Ectodermal cell (in vitro differentiated cells): ENCODE measurements at regions not wholly inside any gene's neighbourhood (a gene's known extent, or its start where the extent isn't known, plus 50 kb on each side); places are given as distances from the start of the nearest gene placed in this dataset.

Experiments
- H3K27ac ChIP-seq: 2 replicates; pipeline ENCODE4 v1.7.0; 2013; ENCODE audit warnings: mild to moderate bottlenecking, low read depth, low read length; ENCODE audit not compliant: insufficient read depth, poor library complexity, severe bottlenecking
- H3K27me3 ChIP-seq: 2 replicates; pipeline ENCODE4 v1.7.0; 2013; ENCODE audit warnings: mild to moderate bottlenecking, low read length; ENCODE audit not compliant: insufficient read depth, control insufficient read depth, poor library complexity, severe bottlenecking
- H3K36me3 ChIP-seq: one replicate; pipeline ENCODE4 v1.7.0; 2013; ENCODE audit warnings: low read length; ENCODE audit not compliant: control insufficient read depth, insufficient read depth
- H3K4me1 ChIP-seq: one replicate; pipeline ENCODE4 v1.7.0; 2013; ENCODE audit warnings: low read length; ENCODE audit not compliant: control insufficient read depth, insufficient read depth
- H3K4me3 ChIP-seq: 2 replicates; pipeline ENCODE4 v1.7.0; 2013; ENCODE audit warnings: low read depth, low read length, control low read depth; ENCODE audit not compliant: insufficient read depth
- H3K9me3 ChIP-seq: 2 replicates; pipeline ENCODE4 v1.7.0; 2013; ENCODE audit warnings: mild to moderate bottlenecking, low read length, moderate library complexity; ENCODE audit not compliant: control insufficient read depth
- WGBS, 2 experiments: methylation state at CpG; one replicate each; pipeline ENCODE4 v1.1.7; 2013; ENCODE audit warnings: missing lambda C conversion rate in 2 of 2; 5-methylcytosine and 5-hydroxymethylcytosine counted together

- H3K4me3 ChIP-seq: no peak overlapping the region
- 82 to 94% methylated on average over 5 to 6 of the region's 6 CpGs for WGBS, 2 experiments
- no peaks in the 10 kb centered on the region for H3K36me3 ChIP-seq
- H3K27me3 ChIP-seq: no peaks in the 10 kb centered on the region
- no peaks in the 10 kb centered on the region for H3K4me1 ChIP-seq
- H3K9me3 ChIP-seq: no peaks in the 10 kb centered on the region
- H3K27ac ChIP-seq: no peak overlapping the region
These were observed 759.6 kb upstream of the TMEM132C start for GRCh38 chr12:127507341-127507740.

GRCh38 chr12:127509066-127509778, 757.7 kb upstream of the TMEM132C start:
- WGBS, 2 experiments: 94 to 96% methylated on average over 6 of the region's 6 CpGs
- H3K27ac ChIP-seq: no peak overlapping the region
- H3K36me3 ChIP-seq: no peaks in the 10 kb centered on the region
- no peaks in the 10 kb centered on the region for H3K4me1 ChIP-seq
- H3K9me3 ChIP-seq: no peaks in the 10 kb centered on the region
- H3K4me3 ChIP-seq: no peak overlapping the region
- H3K27me3 ChIP-seq: no peaks in the 10 kb centered on the region

- no peaks in the 10 kb centered on the region for H3K36me3 ChIP-seq
- no peaks in the 10 kb centered on the region for H3K4me1 ChIP-seq
- no peaks in the 10 kb centered on the region for H3K27me3 ChIP-seq
- H3K4me3 ChIP-seq: no peak overlapping the region
- no peaks in the 10 kb centered on the region for H3K9me3 ChIP-seq
- H3K27ac ChIP-seq: no peak overlapping the region
- 93 to 100% methylated on average over 1 of the region's 2 CpGs for WGBS, 2 experiments
These were observed 751.0 kb upstream of the TMEM132C start for GRCh38 chr12:127515941-127516340.

GRCh38 chr12:127516467-127516866, 750.5 kb upstream of the TMEM132C start:
- 88 to 100% methylated on average over 1 of the region's 1 CpG for WGBS, 2 experiments
- H3K9me3 ChIP-seq: no peaks in the 10 kb centered on the region
- H3K27me3 ChIP-seq: no peaks in the 10 kb centered on the region
- no peak overlapping the region for H3K4me3 ChIP-seq
- no peaks in the 10 kb centered on the region for H3K36me3 ChIP-seq
- no peaks in the 10 kb centered on the region for H3K4me1 ChIP-seq
- no peak overlapping the region for H3K27ac ChIP-seq

- no peak overlapping the region for H3K4me3 ChIP-seq
- no peaks in the 10 kb centered on the region for H3K36me3 ChIP-seq
- H3K27ac ChIP-seq: no peak overlapping the region
- H3K4me1 ChIP-seq: no peaks in the 10 kb centered on the region
- no peaks in the 10 kb centered on the region for H3K27me3 ChIP-seq
- H3K9me3 ChIP-seq: no peaks in the 10 kb centered on the region
- 88 to 93% methylated on average over 1 to 2 of the region's 2 CpGs for WGBS, 2 experiments
These were observed 747.2 kb upstream of the TMEM132C start for GRCh38 chr12:127519779-127520178.

- no peak overlapping the region for H3K27ac ChIP-seq
- 89 to 94% methylated on average over 3 of the region's 3 CpGs for WGBS, 2 experiments
- H3K4me1 ChIP-seq: no peaks in the 10 kb centered on the region
- no peak overlapping the region for H3K4me3 ChIP-seq
- H3K27me3 ChIP-seq: no peaks in the 10 kb centered on the region
- H3K36me3 ChIP-seq: no peaks in the 10 kb centered on the region
- H3K9me3 ChIP-seq: no peaks in the 10 kb centered on the region
These were observed 740.0 kb upstream of the TMEM132C start for GRCh38 chr12:127526925-127527324.

GRCh38 chr12:127528551-127528950, 738.4 kb upstream of the TMEM132C start:
- H3K9me3 ChIP-seq: no peaks in the 10 kb centered on the region
- no peak overlapping the region for H3K4me3 ChIP-seq
- no peaks in the 10 kb centered on the region for H3K36me3 ChIP-seq
- no peak overlapping the region for H3K27ac ChIP-seq
- H3K27me3 ChIP-seq: no peaks in the 10 kb centered on the region
- 90% methylated on average over 8 of the region's 8 CpGs for WGBS, 2 experiments
- H3K4me1 ChIP-seq: no peaks in the 10 kb centered on the region

- Histone ChIP-seq H3K27ac (no peak overlapping the region), H3K4me1 (no peaks in the 10 kb centered on the region), H3K36me3 (no peaks in the 10 kb centered on the region), H3K27me3 (no peaks in the 10 kb centered on the region), H3K9me3 (no peaks in the 10 kb centered on the region), H3K4me3 (no peak overlapping the region)
- WGBS, 2 experiments: 74 to 93% methylated on average over 3 of the region's 3 CpGs
These were observed 735.4 kb upstream of the TMEM132C start for GRCh38 chr12:127531542-127531941.

- no peaks in the 10 kb centered on the region for H3K36me3 ChIP-seq
- H3K27ac ChIP-seq: no peak overlapping the region
- H3K9me3 ChIP-seq: no peaks in the 10 kb centered on the region
- no peaks in the 10 kb centered on the region for H3K4me1 ChIP-seq
- no peak overlapping the region for H3K4me3 ChIP-seq
- no peaks in the 10 kb centered on the region for H3K27me3 ChIP-seq
These were observed 733.6 kb upstream of the TMEM132C start for GRCh38 chr12:127533353-127533752.

- Histone ChIP-seq H3K4me1 (no peaks in the 10 kb centered on the region), H3K4me3 (no peak overlapping the region), H3K36me3 (no peaks in the 10 kb centered on the region), H3K27me3 (no peaks in the 10 kb centered on the region), H3K27ac (no peak overlapping the region), H3K9me3 (no peaks in the 10 kb centered on the region)
- 100% methylated on average over 1 of the region's 1 CpG; no CpG with 5 or more reads in 1 of the 2 experiments for WGBS, 2 experiments
These were observed 730.0 kb upstream of the TMEM132C start for GRCh38 chr12:127536833-127537428.
